Right ventricle myocardium inferior (tissue), 1 donor: ENCODE measurements at regions not wholly inside any gene's neighbourhood (a gene's known extent, or its start where the extent isn't known, plus 50 kb on each side); places are given as distances from the start of the nearest gene placed in this dataset.

Experiments
- ATAC-seq: fragments of 200-7000 bp; cut with Tn5 transposase; one replicate; pipeline ENCODE4 v1.9.1; 2020; ENCODE audit warnings: mild to moderate bottlenecking, moderate library complexity
- DNase-seq: peaks from one replicate; pipeline ENCODE4 v3.0.0; 2021; ENCODE audit errors: missing footprints
- intact Hi-C: fragments of 100-400 bp; cut with DNase I; formaldehyde crosslinking; loops from one replicate; pipeline ENCODE4 v1.11.0; 2022
- donor health status: DM: no; HTN: yes; CAD: no; lungs with severe emphysema.

DNA sequence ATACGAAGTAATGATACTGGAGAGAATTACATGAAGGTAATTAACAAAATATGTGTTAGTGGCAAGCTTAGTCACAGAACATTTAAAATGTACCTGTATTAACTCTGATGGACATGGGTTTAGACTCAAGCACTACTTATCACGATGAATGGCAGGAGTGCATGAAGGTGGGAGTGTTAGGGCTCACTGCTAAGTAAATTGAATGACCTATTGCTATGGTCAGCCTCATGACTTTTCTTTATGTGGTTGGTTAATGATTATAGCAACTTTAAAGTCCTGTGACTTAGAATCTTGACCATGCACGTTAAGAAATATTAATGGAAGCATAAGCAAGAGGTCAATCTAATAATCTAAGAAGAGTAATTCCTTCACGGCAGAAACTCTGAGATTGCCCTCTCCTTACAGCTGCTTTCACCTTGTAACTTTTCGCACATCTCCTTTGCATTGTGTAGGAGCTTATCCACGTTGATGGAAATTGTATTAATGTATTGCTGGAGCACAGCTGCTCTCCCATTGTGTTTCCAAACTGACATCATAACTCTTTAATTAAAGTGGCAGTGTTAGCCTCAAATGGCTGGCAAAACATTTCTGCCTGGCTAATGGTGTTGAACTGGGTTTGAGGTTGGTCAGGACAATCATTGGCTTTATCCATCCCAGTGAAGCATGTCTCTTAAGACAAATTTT, 114.5 kb downstream of the RXFP2 start:
- intact Hi-C loops = no loop called here
- DNase-seq (no peak), ATAC-seq (no peak)

DNA sequence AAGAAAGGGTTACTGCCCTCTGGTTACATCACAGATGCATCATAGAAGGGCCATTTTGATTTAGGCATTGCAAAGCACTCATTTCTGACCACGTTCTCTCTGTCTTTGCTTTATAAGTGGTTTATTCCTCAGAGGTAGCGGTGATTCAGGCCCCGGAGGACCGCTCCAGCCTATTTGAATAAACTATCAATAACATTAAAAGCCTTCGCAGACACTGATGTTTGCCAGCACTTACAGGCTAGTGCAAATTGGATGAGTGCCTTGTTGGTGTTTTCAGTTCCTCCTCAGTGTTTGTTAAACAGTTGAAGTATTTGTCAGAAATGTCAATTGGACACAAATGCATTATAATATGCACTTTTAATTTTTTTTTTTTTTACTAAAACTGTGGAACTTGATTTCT, 120.2 kb downstream of the RXFP2 start:
- DNase-seq (no peak), ATAC-seq (peak; percentile 26)
- intact Hi-C loops = no loop called here

DNA sequence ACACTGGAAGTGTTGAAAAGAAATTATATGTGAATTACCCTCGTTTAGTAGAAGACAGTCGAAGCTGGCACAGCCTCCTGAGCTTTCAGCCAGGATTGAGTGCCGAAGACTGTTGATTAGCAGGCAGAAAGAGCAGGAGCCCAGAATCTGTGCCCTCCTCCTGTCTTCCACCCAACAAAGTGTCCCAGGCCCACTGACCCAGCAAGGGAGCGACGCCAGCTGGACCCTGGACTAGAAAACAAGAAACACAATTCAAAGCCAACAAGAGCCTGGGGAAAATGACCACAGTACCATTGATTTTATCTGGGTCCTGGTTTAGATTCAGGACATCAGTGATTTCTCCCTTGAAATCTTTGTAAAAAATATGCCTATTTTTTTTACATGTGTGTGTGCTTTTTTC, 120.7 kb downstream of the RXFP2 start:
- ATAC-seq (peak; percentile 40), DNase-seq (peak; percentile 64)
- intact Hi-C loops = no loop called here

DNA sequence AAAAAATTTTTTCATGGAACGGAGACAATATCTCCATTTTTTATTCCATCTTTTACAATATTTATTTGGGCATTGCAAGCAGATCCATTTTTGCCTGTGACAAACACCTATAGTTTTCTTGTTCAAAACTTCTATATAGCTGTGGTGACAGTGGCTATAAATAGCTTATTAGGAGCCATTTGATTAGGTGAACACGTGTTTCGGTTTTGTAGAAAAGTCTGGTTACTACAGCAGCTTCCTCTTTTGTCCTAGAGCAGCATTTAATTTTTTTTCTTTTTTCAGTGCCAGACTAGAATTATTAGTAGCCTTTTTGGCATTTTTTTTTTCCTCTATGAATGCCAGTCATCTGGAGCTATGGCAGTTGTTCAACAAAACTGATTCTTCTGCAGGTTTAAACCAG, 123.5 kb downstream of the RXFP2 start:
- intact Hi-C loops = no loop called here
- no peak for ATAC-seq
- DNase-seq = no peak

DNA sequence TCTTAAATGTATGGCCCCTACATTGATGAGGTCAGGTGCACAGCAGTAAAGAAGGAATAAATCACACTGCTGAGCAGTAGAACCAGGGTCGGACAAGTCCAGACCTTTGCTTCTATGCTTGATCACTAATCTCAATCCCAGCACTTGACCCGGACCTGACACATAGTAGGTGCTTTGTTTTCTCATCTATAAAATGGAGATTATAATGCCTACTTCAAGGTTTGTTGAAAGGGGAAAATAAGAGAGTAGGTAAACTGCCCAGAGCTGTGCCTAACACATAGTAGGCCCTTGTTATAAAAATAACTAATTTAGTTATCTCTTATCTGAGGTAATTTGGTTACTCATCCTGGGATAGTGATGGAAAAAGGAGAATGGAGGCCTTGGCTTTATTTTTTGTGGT, 125.0 kb downstream of the RXFP2 start:
- intact Hi-C loops = no loop called here
- ATAC-seq (no peak), DNase-seq (no peak)

DNA sequence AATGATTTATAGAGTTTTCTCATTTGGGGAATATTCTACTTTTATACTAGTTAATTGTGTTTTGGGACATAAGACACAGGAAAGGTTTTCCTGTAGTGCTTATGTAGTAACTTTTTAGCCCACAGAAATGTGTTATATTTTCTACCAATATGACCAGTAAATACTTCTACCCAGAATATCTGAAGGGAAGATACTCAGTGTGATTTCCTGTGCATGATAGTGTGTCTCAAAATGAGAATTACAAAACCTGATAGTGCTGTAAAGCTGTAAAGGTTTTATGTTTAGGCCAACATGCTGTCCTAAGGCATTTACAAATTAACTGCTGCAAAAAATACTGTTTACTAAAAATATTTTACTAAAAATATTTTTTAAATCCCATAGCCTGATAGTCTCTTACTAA, 126.8 kb downstream of the RXFP2 start:
- DNase-seq (no peak), ATAC-seq (no peak)
- intact Hi-C loops = no loop called here

DNA sequence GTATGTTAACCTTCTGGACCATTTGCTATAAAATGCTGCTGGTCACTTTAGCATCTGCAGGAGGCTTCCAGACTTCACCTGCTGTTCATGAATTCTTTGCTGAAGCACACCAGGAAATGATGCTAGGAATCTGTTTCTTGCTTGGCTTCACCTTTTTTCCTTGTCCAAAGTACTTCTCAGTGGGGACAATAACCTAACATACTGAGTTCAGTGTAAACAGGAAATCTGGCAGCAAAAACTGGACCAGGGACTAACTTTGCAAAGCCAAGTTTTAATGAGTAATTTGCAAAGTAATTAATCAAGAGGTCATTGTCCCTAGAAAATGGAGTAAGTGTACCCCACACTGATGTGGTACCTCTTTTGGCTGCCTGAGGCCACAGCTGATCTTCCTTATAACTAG, 128.4 kb downstream of the RXFP2 start:
- DNase-seq (no peak), ATAC-seq (no peak)
- intact Hi-C loops = no loop called here

DNA sequence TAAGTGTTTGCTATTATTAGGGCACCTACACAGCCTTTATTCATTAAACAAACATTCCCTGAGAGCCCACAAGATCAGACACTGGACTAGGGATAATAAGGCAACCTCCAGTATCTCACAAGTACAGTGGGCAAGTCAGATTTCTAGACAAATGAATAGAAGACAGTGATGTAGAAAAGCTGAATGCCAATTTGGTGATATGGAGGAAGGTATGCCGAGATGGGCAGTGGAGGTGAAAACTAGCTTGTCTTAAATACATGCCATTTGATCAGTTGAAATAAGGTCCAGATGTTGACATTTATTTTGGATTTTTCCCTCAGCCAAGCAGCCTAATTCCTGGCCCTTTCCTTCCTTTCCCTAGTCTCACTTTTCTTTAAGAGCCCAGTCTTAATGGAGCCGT, 130.3 kb downstream of the RXFP2 start:
- ATAC-seq (no peak), DNase-seq (no peak)
- intact Hi-C loops = no loop called here

DNA sequence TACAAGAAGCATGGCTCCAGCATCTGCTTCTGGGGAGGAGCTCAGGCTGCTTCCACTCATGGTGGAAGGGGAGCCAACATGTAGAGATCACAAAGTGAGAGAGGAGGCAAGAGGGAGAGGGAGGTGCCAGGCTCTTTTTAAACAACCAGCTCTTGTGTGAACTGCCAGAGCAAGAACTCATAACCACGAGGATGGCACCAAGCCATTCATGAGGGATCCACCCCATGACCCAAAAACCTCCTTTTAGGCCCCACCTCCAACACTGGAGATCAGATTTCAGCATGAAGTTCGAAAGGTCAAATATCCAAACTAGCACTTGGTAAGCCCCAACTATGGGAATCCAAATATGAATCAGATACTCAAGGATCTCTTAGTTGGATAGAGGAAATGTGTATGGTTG, 131.2 kb downstream of the RXFP2 start:
- DNase-seq (no peak), ATAC-seq (no peak)
- intact Hi-C loops = no loop called here

DNA sequence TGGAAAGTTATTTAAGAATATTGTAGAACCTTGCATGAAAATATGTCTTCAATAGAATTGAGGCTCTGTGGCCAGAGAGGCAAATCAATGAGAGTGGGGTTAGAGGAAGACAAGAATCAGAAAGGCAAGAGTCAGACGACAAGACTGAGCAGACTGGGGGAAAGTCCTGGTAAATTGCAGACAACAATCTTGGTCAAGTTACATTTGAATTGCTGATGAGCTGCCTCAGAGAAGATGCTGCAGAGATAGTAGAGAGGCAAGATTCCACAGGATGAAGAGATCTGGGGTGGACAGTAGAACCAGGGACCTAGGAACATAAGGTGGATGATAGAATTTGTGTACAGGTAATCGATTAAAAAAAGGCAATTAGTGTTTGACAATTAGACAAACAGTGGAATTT, 133.8 kb downstream of the RXFP2 start:
- DNase-seq (no peak), ATAC-seq (no peak)
- intact Hi-C loops = no loop called here

DNA sequence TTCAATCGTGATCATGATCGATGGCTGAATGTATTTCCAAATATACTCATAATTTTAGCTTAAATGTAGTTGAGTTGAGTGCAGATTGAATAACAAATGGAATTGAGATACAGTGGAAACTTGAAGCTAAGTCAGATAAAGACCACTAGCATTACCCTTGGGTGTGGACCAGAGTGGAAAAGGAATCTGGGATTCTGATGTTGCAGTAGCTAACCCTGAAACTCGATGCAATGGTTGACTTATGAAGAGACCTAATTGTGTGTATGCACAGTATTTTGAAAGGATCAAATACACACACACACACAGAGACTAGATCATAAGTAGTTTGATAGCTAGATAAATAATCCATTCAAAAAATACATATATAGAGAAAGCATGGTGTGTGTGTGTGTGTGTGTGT, 135.8 kb downstream of the RXFP2 start:
- DNase-seq = no peak
- ATAC-seq = peak; percentile 39
- intact Hi-C loops = no loop called here

DNA sequence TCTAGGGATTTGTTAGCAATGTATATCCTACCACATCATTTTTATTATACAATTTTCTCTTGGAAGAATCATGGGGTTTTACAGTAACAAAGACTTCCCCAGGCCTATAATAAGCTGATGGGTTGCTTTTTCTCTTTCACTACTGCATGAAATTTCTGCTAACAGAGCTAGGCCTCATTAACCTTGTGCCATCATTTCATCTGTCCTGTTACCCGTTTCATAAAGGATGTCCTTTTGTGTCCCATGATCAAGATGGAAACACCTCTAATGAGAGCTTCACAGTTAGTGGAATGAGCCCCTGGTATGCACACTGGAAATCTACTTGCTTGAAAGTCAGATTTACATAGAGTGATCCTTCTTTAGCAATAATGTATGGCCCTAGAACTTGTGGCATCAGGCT, 138.7 kb downstream of the RXFP2 start:
- no peak for DNase-seq
- no peak for ATAC-seq
- intact Hi-C loops = no loop called here

DNA sequence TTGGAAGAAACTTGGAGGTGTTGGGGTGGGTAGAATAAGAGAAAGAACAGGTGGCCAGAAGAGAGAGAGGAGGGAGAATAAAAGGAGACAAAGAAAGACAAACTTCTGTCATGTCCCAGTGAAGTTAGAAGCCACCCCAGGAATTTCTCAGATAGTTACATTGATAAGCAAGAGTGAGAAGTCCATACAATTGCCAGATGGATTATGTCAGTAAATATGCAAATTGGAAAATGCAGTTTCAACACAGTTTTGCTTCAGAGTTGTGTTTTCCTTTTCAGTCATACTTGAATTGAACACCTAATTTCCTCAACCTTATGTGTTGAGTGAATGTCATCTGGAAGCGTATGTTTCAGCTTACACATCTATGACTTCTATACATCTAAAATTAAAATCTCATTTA, 139.2 kb downstream of the RXFP2 start:
- intact Hi-C loops = no loop called here
- DNase-seq (no peak), ATAC-seq (no peak)

DNA sequence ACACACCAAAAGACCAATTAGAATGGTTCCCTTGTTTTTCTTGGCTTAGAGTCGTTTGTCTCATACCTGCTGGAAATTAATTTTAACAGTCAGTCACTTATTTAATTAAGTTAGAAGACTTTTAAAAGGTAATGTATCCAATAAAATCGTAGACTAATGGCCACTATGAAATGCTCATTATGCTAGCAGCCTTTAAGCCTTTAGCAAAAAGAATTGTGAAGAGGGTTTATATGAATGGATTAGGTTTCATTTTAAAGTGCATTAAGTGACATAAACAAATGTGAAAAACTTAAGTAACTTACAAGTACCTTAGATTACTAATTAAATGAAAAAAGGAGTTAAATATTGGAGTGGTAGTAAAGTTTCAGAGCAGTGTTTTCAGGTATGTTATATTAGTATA, 139.6 kb downstream of the RXFP2 start:
- intact Hi-C loops = no loop called here
- ATAC-seq (no peak), DNase-seq (no peak)

DNA sequence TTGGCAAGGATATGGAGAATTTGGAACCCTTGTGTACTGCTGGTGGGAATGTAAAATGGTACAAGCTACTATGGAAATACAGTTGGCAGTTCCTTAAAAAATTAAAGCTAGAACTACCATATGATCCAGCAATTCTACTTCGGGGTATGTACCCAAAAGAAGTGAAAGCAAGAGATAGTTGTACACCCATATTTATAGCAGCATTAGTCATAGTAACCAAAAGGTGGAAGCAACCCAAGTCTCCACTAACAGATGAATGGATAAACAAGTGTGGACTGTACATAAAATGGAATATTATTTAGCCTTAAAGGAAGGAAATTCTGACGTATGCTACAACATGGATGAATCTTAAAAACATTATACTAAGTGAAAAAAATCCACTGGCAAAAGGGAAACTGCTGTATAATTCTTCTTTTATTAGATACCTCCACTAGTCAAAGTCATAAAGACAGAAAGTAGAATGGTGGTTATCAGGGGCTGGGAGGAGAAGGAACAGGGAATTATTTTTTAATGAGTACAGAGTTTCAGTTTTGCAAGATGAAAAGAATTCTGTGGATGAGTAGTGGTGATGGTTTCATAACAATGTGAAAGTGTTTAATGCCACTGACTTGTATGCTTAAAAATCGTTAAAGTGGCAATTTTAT, 141.6 kb downstream of the RXFP2 start:
- no peak for DNase-seq
- intact Hi-C loops = no loop called here
- peak; percentile 43 for ATAC-seq

DNA sequence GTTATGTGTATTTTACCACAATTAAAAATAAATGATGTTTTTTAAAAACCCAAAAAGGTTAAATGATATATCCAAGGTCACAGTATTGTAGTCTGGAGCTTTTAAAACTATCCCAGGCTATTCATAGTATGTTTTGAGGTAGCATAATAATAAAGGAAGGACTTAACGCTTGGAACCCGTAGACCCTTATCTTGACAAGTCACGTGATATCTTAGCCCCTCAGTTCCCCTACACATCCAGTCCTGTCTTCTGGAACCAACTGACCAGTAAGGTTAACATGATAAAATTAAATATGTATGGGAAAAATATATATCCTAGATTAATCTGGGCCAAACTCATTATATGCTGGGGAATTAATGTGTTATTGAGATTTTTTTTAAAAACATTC, 142.2 kb downstream of the RXFP2 start:
- no peak for DNase-seq
- ATAC-seq = no peak
- intact Hi-C loops = no loop called here

DNA sequence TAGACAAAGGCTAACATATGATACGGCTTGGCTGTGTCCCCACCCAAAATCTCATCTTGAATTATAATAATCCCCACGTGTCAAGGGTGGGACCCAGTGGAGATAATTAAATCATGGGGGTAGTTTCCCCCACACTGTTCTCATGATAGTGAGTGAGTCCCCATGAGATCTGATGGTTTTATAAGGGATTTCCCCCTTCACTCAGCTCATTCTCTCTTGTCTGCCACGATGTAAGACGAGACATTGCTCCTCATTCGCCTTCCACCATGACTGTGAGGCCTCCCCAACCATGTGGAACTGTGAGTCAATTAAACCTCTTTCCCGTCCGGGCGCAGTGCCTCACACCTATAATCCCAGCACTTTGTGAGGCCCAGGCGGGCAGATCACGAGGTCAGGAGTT, 143.5 kb downstream of the RXFP2 start:
- ATAC-seq (no peak), DNase-seq (no peak)
- intact Hi-C loops = no loop called here

DNA sequence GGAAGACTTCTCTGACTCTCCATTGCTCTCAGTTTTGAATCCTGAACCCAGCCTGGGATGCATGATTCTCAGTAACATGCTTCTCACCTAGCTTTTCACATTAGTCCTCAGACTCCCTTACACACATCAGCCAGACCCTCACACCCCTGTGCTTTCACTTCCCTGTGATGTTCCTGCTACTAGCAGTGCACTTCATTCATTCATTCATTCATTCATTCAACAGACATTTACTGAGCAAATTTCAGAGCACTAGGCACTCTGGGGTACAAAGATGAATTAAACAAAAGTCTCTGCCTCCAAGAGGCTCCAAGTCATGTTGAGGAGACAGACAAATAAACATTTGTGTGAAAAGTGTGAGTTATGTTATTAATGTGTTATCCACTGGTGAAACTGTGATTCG, 145.2 kb downstream of the RXFP2 start:
- intact Hi-C loops = no loop called here
- ATAC-seq (no peak), DNase-seq (no peak)

DNA sequence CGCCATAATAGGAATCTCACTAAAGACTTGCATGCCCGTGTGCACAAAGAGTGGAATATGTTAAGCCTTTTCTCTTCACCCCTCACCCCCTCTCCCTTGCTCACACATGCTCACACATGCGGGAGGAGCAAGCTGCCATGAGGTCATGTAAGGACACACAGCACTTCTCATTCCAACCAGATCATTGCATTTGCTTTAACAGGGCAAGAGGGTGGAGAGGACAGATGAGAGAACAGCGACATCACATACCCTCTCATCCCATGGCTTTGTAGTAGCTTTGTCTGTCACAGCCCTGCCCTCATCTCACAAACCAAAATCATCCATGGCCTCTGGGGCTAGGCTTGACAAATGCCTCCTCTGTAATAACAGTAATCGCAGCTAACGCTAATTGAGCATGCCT, 145.6 kb upstream of the FRY start:
- DNase-seq (no peak), ATAC-seq (peak; percentile 62)
- intact Hi-C loops = no loop called here

DNA sequence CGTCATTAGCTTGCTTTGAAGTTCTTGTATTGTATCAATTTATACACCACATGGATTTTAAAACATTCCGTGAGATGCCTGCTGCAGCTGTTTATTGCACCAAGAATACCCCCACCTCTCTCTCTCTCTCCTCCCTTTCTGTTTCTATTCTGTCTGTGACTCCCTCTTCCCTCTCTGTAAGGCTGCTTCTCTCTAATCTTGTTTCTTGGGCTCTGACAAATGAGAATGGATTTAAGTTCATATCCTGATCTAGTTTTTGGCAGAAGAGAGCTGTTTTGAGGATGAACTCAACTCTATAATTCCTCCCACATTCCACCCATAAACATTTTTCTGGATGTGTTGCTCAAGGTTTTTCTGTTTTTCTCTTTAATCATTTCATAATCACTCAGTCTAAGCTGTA, 144.3 kb upstream of the FRY start:
- no peak for ATAC-seq
- intact Hi-C loops = no loop called here
- DNase-seq = no peak

DNA sequence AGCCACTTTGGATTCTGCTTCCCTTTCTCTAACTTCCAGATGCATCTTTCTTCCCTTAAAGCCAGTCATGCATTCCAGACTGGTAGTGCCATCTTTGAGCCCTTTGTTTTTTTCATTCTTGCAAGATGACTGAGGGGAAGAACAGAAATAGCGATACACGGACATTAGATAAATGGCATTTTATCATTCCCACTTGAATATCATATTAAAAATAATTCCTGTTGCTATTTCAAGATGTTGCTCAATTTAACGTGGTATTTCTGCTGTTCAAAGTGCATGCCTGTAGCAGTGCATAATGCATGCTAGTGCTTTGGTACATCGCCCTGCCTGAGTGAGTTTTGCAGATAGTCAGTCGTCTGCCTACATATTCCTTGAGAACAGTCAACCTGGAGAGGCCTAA, 140.6 kb upstream of the FRY start:
- peak; percentile 67 for ATAC-seq
- no peak for DNase-seq

More for the DNA sequence above, 140.6 kb upstream of the FRY start:
- intact Hi-C loops = loop anchor here (2.0 kb wide), 1 partner anchor 44 kb away; no protein-coding TSS in a partner anchor
